ENCODE measurements at regions not wholly inside any gene's neighbourhood (a gene's known extent, or its start where the extent isn't known, plus 50 kb on each side); places are given as distances from the start of the nearest gene placed in this dataset.

DNA sequence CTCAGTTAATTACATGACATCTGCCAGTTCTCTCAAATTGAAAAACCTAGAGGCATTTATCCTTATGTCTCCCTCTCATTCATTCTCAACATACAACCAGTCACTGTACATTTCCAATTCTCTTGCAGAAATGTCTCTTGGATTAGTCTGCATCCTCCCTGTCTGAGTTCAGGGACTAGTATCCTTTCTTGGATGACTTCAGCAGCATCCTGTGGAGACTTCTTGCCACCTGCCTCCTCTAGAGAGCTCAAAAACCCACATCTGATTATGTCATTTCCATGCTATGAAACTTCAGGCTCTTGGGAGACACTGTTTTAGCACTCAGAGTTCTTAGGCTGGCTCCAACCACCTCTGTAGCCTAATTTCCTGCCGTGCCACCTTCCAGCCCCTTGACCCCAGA lies 515.1 kb upstream of the DIPK2B start:
- TF ChIP-seq EZH2 (IDR thresholded peaks at IDR 0.05; ENCODE audit: borderline replicate concordance, low read depth, low read length, severe bottlenecking) (no peak), POLR2AphosphoS5 (IDR thresholded peaks at IDR 0.05; ENCODE audit: insufficient read depth, low read depth, low read length) (peak; percentile 74), JUN (IDR thresholded peaks at IDR 0.05; ENCODE audit: borderline replicate concordance, insufficient read depth, insufficient read length, low read depth) (peak; percentile 28)
